HEK293 (cell line): ENCODE measurements at regions not wholly inside any gene's neighbourhood (a gene's known extent, or its start where the extent isn't known, plus 50 kb on each side); places are given as distances from the start of the nearest gene placed in this dataset.

Experiments
- HOXA7 ChIP-seq: sonication (generic); formaldehyde crosslinking; IDR thresholded peaks from 2 replicates; pipeline ENCODE4 v1.8.1; 2022; ENCODE audit warnings: missing genetic modification reagents, borderline replicate concordance
- YY1 ChIP-seq: fragments of 450-650 bp; formaldehyde crosslinking; IDR thresholded peaks from 2 replicates; pipeline ENCODE4 v1.5.1; 2018; ENCODE audit warnings: missing biosample characterization, missing genetic modification characterization
- ZNF133 ChIP-seq: fragments of 450-650 bp; formaldehyde crosslinking; IDR thresholded peaks from 2 replicates; pipeline ENCODE4 v1.5.1; 2016; ENCODE audit warnings: missing biosample characterization, missing genetic modification characterization
- ZNF248 ChIP-seq: fragments of 450-650 bp; formaldehyde crosslinking; IDR thresholded peaks from 2 replicates; pipeline ENCODE4 v1.5.1; 2017; ENCODE audit warnings: missing biosample characterization, missing genetic modification characterization
- ZNF302 ChIP-seq: fragments of 450-650 bp; formaldehyde crosslinking; IDR thresholded peaks from 2 replicates; pipeline ENCODE4 v1.5.1; 2016; ENCODE audit warnings: missing biosample characterization, missing genetic modification characterization, low read depth
- ZNF530 ChIP-seq: fragments of 450-650 bp; formaldehyde crosslinking; IDR thresholded peaks from 2 replicates; pipeline ENCODE4 v1.5.1; 2016; ENCODE audit warnings: low read depth, missing biosample characterization, missing genetic modification characterization
- ZNF670 ChIP-seq: fragments of 450-650 bp; formaldehyde crosslinking; IDR thresholded peaks from 2 replicates; pipeline ENCODE4 v1.5.1; 2016; ENCODE audit warnings: missing biosample characterization, missing genetic modification characterization, low read depth
- TF ChIP-seq, protein P1 (sequence below): fragments of 450-650 bp; formaldehyde crosslinking; IDR thresholded peaks from 2 replicates; pipeline ENCODE4 v1.5.1; 2016; ENCODE audit warnings: missing biosample characterization, missing genetic modification characterization
- TF ChIP-seq, protein P2 (sequence below): fragments of 450-650 bp; formaldehyde crosslinking; IDR thresholded peaks from 2 replicates; pipeline ENCODE4 v1.5.1; 2016; ENCODE audit warnings: missing biosample characterization, missing genetic modification characterization
- TF ChIP-seq, protein P3 (sequence below): fragments of 450-650 bp; formaldehyde crosslinking; IDR thresholded peaks from 2 replicates; pipeline ENCODE4 v1.5.1; 2016; ENCODE audit warnings: missing biosample characterization, missing genetic modification characterization, borderline replicate concordance
- TF ChIP-seq, protein P4 (sequence below): fragments of 450-650 bp; formaldehyde crosslinking; IDR thresholded peaks from 2 replicates; pipeline ENCODE4 v1.5.1; 2016; ENCODE audit warnings: missing biosample characterization, missing genetic modification characterization
- TF ChIP-seq, protein P5 (sequence below): fragments of 450-650 bp; formaldehyde crosslinking; IDR thresholded peaks from 2 replicates; pipeline ENCODE4 v1.5.1; 2016; ENCODE audit warnings: missing biosample characterization, missing genetic modification characterization

DNA sequence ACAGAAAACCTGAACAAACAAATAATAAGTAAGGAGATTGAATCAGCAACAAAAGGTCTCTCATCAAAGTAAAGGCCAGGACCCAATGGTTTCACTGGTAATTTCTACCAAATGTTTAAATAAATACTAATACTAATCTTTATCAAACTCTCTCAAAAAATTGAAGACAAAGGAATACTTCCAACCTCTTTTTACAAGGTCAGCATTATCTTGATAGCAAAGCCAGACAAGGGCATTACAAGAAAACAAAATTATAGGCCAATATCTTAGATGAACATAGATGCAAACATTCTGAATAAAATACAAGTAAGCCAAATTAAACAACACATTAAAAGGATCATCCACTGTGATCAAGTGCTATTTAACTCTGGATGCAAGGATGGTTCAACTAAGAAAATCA is 239.8 kb upstream of the TMEM72 start:
- TF ChIP-seq, protein P1, sequence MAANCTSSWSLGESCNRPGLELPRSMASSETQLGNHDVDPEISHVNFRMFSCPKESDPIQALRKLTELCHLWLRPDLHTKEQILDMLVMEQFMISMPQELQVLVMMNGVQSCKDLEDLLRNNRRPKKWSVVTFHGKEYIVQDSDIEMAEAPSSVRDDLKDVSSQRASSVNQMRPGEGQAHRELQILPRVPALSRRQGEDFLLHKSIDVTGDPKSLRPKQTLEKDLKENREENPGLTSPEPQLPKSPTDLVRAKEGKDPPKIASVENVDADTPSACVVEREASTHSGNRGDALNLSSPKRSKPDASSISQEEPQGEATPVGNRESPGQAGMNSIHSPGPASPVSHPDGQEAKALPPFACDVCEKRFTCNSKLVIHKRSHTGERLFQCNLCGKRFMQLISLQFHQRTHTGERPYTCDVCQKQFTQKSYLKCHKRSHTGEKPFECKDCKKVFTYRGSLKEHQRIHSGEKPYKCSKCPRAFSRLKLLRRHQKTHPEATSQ (tag by site-specific recombination) = no peak
- TF ChIP-seq, protein P2, sequence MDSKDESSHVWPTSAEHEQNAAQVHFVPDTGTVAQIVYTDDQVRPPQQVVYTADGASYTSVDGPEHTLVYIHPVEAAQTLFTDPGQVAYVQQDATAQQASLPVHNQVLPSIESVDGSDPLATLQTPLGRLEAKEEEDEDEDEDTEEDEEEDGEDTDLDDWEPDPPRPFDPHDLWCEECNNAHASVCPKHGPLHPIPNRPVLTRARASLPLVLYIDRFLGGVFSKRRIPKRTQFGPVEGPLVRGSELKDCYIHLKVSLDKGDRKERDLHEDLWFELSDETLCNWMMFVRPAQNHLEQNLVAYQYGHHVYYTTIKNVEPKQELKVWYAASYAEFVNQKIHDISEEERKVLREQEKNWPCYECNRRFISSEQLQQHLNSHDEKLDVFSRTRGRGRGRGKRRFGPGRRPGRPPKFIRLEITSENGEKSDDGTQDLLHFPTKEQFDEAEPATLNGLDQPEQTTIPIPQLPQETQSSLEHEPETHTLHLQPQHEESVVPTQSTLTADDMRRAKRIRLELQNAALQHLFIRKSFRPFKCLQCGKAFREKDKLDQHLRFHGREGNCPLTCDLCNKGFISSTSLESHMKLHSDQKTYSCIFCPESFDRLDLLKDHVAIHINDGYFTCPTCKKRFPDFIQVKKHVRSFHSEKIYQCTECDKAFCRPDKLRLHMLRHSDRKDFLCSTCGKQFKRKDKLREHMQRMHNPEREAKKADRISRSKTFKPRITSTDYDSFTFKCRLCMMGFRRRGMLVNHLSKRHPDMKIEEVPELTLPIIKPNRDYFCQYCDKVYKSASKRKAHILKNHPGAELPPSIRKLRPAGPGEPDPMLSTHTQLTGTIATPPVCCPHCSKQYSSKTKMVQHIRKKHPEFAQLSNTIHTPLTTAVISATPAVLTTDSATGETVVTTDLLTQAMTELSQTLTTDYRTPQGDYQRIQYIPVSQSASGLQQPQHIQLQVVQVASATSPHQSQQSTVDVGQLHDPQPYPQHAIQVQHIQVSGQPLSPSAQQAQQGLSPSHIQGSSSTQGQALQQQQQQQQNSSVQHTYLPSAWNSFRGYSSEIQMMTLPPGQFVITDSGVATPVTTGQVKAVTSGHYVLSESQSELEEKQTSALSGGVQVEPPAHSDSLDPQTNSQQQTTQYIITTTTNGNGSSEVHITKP = no peak
- TF ChIP-seq, protein P3, sequence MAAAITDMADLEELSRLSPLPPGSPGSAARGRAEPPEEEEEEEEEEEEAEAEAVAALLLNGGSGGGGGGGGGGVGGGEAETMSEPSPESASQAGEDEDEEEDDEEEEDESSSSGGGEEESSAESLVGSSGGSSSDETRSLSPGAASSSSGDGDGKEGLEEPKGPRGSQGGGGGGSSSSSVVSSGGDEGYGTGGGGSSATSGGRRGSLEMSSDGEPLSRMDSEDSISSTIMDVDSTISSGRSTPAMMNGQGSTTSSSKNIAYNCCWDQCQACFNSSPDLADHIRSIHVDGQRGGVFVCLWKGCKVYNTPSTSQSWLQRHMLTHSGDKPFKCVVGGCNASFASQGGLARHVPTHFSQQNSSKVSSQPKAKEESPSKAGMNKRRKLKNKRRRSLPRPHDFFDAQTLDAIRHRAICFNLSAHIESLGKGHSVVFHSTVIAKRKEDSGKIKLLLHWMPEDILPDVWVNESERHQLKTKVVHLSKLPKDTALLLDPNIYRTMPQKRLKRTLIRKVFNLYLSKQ = no peak
- TF ChIP-seq ZNF248 (tag by site-specific recombination) = no peak
- TF ChIP-seq, protein P4, sequence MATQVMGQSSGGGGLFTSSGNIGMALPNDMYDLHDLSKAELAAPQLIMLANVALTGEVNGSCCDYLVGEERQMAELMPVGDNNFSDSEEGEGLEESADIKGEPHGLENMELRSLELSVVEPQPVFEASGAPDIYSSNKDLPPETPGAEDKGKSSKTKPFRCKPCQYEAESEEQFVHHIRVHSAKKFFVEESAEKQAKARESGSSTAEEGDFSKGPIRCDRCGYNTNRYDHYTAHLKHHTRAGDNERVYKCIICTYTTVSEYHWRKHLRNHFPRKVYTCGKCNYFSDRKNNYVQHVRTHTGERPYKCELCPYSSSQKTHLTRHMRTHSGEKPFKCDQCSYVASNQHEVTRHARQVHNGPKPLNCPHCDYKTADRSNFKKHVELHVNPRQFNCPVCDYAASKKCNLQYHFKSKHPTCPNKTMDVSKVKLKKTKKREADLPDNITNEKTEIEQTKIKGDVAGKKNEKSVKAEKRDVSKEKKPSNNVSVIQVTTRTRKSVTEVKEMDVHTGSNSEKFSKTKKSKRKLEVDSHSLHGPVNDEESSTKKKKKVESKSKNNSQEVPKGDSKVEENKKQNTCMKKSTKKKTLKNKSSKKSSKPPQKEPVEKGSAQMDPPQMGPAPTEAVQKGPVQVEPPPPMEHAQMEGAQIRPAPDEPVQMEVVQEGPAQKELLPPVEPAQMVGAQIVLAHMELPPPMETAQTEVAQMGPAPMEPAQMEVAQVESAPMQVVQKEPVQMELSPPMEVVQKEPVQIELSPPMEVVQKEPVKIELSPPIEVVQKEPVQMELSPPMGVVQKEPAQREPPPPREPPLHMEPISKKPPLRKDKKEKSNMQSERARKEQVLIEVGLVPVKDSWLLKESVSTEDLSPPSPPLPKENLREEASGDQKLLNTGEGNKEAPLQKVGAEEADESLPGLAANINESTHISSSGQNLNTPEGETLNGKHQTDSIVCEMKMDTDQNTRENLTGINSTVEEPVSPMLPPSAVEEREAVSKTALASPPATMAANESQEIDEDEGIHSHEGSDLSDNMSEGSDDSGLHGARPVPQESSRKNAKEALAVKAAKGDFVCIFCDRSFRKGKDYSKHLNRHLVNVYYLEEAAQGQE = no peak
- no peak for TF ChIP-seq ZNF302 (tag by site-specific recombination)
- TF ChIP-seq, protein P5, sequence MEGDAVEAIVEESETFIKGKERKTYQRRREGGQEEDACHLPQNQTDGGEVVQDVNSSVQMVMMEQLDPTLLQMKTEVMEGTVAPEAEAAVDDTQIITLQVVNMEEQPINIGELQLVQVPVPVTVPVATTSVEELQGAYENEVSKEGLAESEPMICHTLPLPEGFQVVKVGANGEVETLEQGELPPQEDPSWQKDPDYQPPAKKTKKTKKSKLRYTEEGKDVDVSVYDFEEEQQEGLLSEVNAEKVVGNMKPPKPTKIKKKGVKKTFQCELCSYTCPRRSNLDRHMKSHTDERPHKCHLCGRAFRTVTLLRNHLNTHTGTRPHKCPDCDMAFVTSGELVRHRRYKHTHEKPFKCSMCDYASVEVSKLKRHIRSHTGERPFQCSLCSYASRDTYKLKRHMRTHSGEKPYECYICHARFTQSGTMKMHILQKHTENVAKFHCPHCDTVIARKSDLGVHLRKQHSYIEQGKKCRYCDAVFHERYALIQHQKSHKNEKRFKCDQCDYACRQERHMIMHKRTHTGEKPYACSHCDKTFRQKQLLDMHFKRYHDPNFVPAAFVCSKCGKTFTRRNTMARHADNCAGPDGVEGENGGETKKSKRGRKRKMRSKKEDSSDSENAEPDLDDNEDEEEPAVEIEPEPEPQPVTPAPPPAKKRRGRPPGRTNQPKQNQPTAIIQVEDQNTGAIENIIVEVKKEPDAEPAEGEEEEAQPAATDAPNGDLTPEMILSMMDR (tag by site-specific recombination) = no peak
- no peak for TF ChIP-seq ZNF530
- no peak for TF ChIP-seq ZNF133 (tag by site-specific recombination)
- TF ChIP-seq YY1 (tag by site-specific recombination) = no peak
- TF ChIP-seq ZNF670 (tag by site-specific recombination) = no peak
- no peak for TF ChIP-seq HOXA7 (CRISPR knock-in tag)
